CD4-positive, alpha-beta T cell (primary cell): ENCODE measurements at regions not wholly inside any gene's neighbourhood (a gene's known extent, or its start where the extent isn't known, plus 50 kb on each side); places are given as distances from the start of the nearest gene placed in this dataset.

Experiments used
- ATAC-seq: fragments of 200-7000 bp; cut with Tn5 transposase; one replicate; pipeline ENCODE4 v1.10.0; 2022; ENCODE audit warnings: mild to moderate bottlenecking; ENCODE audit not compliant: poor library complexity
- CTCF ChIA-PET: fragments of 350-600 bp; sonication (Branson Sonifier 250); formaldehyde crosslinking; loops from one replicate; lab custom pipeline; 2021; ENCODE audit warnings: antibody characterized with exemption, inconsistent platforms; lab: Charles Lee
- POLR2A ChIA-PET: fragments of 350-600 bp; sonication (Branson Sonifier 250); formaldehyde crosslinking; loops from one replicate; lab custom pipeline; 2021; ENCODE audit warnings: antibody characterized with exemption, inconsistent platforms; lab: Charles Lee
- DNase-seq, 14 experiments: peaks; one replicate each; pipeline ENCODE4 v3.0.0-alpha.2; 2013 to 2020; ENCODE audit warnings: mixed read lengths in 2 of 14
- H3K27ac ChIP-seq, 2 donors: one replicate each; pipeline versions ENCODE4 v1.5.1 to v1.7.0; 2013; ENCODE audit warnings: low read length in 2 of 2, low read depth in 1 of 2, mild to moderate bottlenecking in 1 of 2
- H3K27me3 ChIP-seq, 2 experiments: 1 replicate in 1 of 2; 2 replicates in 1 of 2; pipeline versions ENCODE4 v1.6.1 to v1.7.0; 2013; ENCODE audit warnings: low read length in 2 of 2, control low read depth in 1 of 2, mild to moderate bottlenecking in 1 of 2, moderate library complexity in 1 of 2; ENCODE audit not compliant: insufficient read depth in 2 of 2, control insufficient read depth in 1 of 2
- H3K36me3 ChIP-seq: one replicate; pipeline ENCODE4 v1.6.1; 2013; ENCODE audit warnings: low read length, control low read depth; ENCODE audit not compliant: insufficient read depth
- H3K4me1 ChIP-seq: one replicate; pipeline ENCODE4 v1.6.1; 2013; ENCODE audit warnings: low read length, control low read depth; ENCODE audit not compliant: insufficient read depth
- H3K4me3 ChIP-seq: one replicate; pipeline ENCODE4 v1.5.1; 2013; ENCODE audit warnings: mild to moderate bottlenecking, low read length, moderate library complexity
- H3K9me3 ChIP-seq, 2 experiments: 1 replicate in 1 of 2; 2 replicates in 1 of 2; pipeline versions ENCODE4 v1.6.1 to v1.7.0; 2013; ENCODE audit warnings: low read length in 2 of 2, mild to moderate bottlenecking in 2 of 2, control low read depth in 1 of 2, moderate library complexity in 1 of 2; ENCODE audit not compliant: control insufficient read depth in 1 of 2, insufficient read depth in 1 of 2
- H3K27ac Mint-ChIP-seq: one replicate; pipeline ENCODE4 v1.8.0; 2020; ENCODE audit warnings: mixed read lengths
- H3K27me3 Mint-ChIP-seq: one replicate; pipeline ENCODE4 v1.8.0; 2021; ENCODE audit warnings: mixed read lengths
- H3K36me3 Mint-ChIP-seq: one replicate; pipeline ENCODE4 v1.8.0; 2021; ENCODE audit warnings: low read depth, mixed read lengths
- H3K4me1 Mint-ChIP-seq: one replicate; pipeline ENCODE4 v1.8.0; 2021; ENCODE audit warnings: low read depth, mixed read lengths
- H3K4me3 Mint-ChIP-seq: one replicate; pipeline ENCODE4 v1.8.0; 2020; ENCODE audit warnings: mild to moderate bottlenecking, mixed read lengths
- H3K9me3 Mint-ChIP-seq: one replicate; pipeline ENCODE4 v1.8.0; 2020; ENCODE audit warnings: mixed read lengths
- CTCF ChIP-seq: fragments of 200-600 bp; IDR thresholded peaks from one replicate; pipeline ENCODE4 v1.8.0; 2022; ENCODE audit warnings: antibody characterized with exemption, mild to moderate bottlenecking
- intact Hi-C, 2 experiments: fragments of 100-400 bp; cut with DNase I in 1 of 2; cut with micrococcal nuclease in 1 of 2; formaldehyde crosslinking; loops; one replicate each; pipeline versions ENCODE4 v1.15.1 to v1.9.0; 2023 to 2025; cut with DNase I, micrococcal nuclease

- Mint-ChIP-seq H3K9me3 (no peaks in the 10 kb centered on the region), H3K4me1 (no peaks in the 10 kb centered on the region), H3K36me3 (no peaks in the 10 kb centered on the region), H3K27ac (no peak overlapping the region), H3K27me3 (no peaks in the 10 kb centered on the region), H3K4me3 (no peak overlapping the region)
- H3K27me3 ChIP-seq: no peaks in the 10 kb centered on the region
- no peak overlapping the region for H3K27ac ChIP-seq
- no peak for ATAC-seq
- TF ChIP-seq CTCF: no peak
- H3K4me1 ChIP-seq: no peaks in the 10 kb centered on the region
- DNase-seq: no peak
- H3K36me3 ChIP-seq: no peaks in the 10 kb centered on the region
- CTCF ChIA-PET: no interaction called here
- H3K4me3 ChIP-seq: no peak overlapping the region
- intact Hi-C loops: no loop called here
- H3K9me3 ChIP-seq: peaks cover 0 to 32% of the 10 kb centered on the region in 2 experiments
- POLR2A ChIA-PET: no interaction called here
Measured at GRCh38 chr12:34210689-34211530, 188.6 kb downstream of the ALG10 start.

DNA sequence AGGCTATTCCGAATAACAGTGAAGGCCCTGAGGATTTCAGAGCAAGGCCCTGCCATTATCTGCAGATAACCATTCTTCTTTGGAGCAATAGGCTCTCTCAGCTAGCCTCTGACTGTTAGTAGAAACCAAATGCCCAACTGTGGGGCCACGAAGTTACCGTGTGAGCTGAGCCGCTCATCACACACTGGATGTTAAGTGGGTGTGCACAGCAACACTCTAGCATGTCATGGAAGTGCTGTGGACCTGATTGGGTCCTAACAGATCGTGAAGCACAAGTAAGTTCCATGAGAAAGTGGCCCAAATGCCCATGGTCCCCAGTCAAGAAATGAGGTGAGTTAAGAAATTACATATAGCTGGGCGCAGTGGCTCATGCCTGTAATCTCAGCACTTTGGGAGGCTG lies 190.4 kb downstream of the ALG10 start:
- ATAC-seq: no peak
- H3K9me3 Mint-ChIP-seq: no peaks in the 10 kb centered on the region
- Histone ChIP-seq H3K27ac (no peak overlapping the region), H3K4me1 (no peaks in the 10 kb centered on the region), H3K27me3 (no peaks in the 10 kb centered on the region), H3K36me3 (no peaks in the 10 kb centered on the region), H3K4me3 (no peak overlapping the region), H3K9me3 (peaks cover 0 to 27% of the 10 kb centered on the region in 2 experiments)
- TF ChIP-seq CTCF: no peak
- H3K4me1 Mint-ChIP-seq: no peaks in the 10 kb centered on the region
- no peak overlapping the region for H3K27ac Mint-ChIP-seq
- no peaks in the 10 kb centered on the region for H3K36me3 Mint-ChIP-seq
- H3K4me3 Mint-ChIP-seq: no peak overlapping the region
- intact Hi-C loops: loop anchor here in 1 of 2 experiments (2.0 kb wide), 1 partner anchor 88 kb away; no protein-coding TSS in a partner anchor
- H3K27me3 Mint-ChIP-seq: no peaks in the 10 kb centered on the region
- CTCF ChIA-PET: no interaction called here
- POLR2A ChIA-PET: no interaction called here
- DNase-seq: no peak

- no peaks in the 10 kb centered on the region for H3K36me3 Mint-ChIP-seq
- no peaks in the 10 kb centered on the region for H3K9me3 Mint-ChIP-seq
- ChIA-PET POLR2A (no interaction called here), CTCF (no interaction called here)
- peaks cover 7% of the 10 kb centered on the region for H3K27me3 Mint-ChIP-seq
- H3K9me3 ChIP-seq: peaks cover 0 to 23% of the 10 kb centered on the region in 2 experiments
- no peak for ATAC-seq
- no peak overlapping the region for H3K4me3 Mint-ChIP-seq
- peaks cover 10% of the 10 kb centered on the region for H3K4me1 ChIP-seq
- H3K27ac ChIP-seq: no peak overlapping the region
- intact Hi-C loops: no loop called here
- H3K36me3 ChIP-seq: no peaks in the 10 kb centered on the region
- no peak overlapping the region for H3K27ac Mint-ChIP-seq
- no peak for DNase-seq
- no peak for TF ChIP-seq CTCF
- peaks cover 7% of the 10 kb centered on the region for H3K4me1 Mint-ChIP-seq
- H3K27me3 ChIP-seq: peaks cover 3 to 5% of the 10 kb centered on the region in 2 experiments
- H3K4me3 ChIP-seq: no peak overlapping the region
Measured at GRCh38 chr12:34214011-34214410, 191.7 kb downstream of the ALG10 start.
